ENCODE measurements at regions not wholly inside any gene's neighbourhood (a gene's known extent, or its start where the extent isn't known, plus 50 kb on each side); places are given as distances from the start of the nearest gene placed in this dataset.

DNA sequence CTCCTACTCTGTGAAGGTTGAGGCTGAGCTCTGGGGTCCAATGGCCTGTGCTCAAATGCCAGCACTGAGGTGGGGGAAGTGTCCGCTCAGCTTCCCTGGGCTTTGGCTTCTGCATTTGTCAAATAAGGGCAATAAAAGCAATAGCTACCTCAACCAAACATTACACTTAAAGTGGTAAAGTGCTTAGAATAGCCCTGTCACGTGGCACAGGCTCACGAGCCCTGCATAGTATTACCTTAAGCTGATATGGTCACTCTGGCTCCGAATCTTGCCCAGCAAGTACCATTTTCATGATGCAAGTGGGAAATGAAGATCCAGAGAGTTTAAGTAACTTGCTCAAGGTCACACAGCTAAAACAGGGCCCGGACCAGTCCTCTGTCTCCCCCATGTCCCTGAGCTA lies 451.1 kb upstream of the ZMIZ1 start:
- Mint-ChIP-seq H3K9me3 (ENCODE audit: insufficient read depth) (no peaks in the 10 kb centered on the region), H3K27me3 (peaks cover 32% of the 10 kb centered on the region), H3K27ac (no peak overlapping the region), H3K4me1 (no peaks in the 10 kb centered on the region), H3K4me3 (no peak overlapping the region)
- Histone ChIP-seq H3K4me3 (ENCODE audit: control extremely low read depth in 1 of 5, extremely low read depth in 1 of 5, insufficient read depth in 1 of 5, low read depth in 2 of 5, low read length in 4 of 5) (no peak overlapping the region), H3K79me2 (ENCODE audit: control insufficient read depth, insufficient read depth, low read length) (no peaks in the 10 kb centered on the region), H3K9me3 (ENCODE audit: control extremely low read depth in 1 of 3, control insufficient read depth in 2 of 3, insufficient read depth in 1 of 3, low read length in 2 of 3) (no peaks in the 10 kb centered on the region), H3K4me1 (ENCODE audit: control insufficient read depth in 2 of 2, insufficient read depth in 2 of 2, low read length in 2 of 2) (no peaks in the 10 kb centered on the region), H4K20me1 (ENCODE audit: control insufficient read depth, insufficient read depth, low read length, poor library complexity, severe bottlenecking) (no peaks in the 10 kb centered on the region), H3K9ac (ENCODE audit: low read length) (no peak overlapping the region), H3K4me2 (replicated peaks; ENCODE audit: low read depth, low read length, poor library complexity, severe bottlenecking) (no peak overlapping the region), H3K36me3 (replicated peaks in 1 of 2; ENCODE audit: control extremely low read depth in 1 of 2, control insufficient read depth in 1 of 2, extremely low read depth in 1 of 2, insufficient read depth in 2 of 2, low read length in 1 of 2) (no peaks in the 10 kb centered on the region), H3K27ac (ENCODE audit: low read length in 2 of 2) (no peak overlapping the region), H2AFZ (ENCODE audit: insufficient read depth, low read depth, low read length, poor library complexity, severe bottlenecking) (no peak overlapping the region), H3K27me3 (replicated peaks in 1 of 4; ENCODE audit: control extremely low read depth in 1 of 4, control insufficient read depth in 3 of 4, insufficient read depth in 4 of 4, low read length in 3 of 4) (no peaks in the 10 kb centered on the region)
- no peak for DNase-seq
- ChIA-PET CTCF (no interaction called here), POLR2A (no interaction called here)
- WGBS (ENCODE audit: insufficient coverage): 93% methylated on average over 3 of the region's 5 CpGs
- TF ChIP-seq EZH2 (IDR thresholded peaks at IDR 0.05; ENCODE audit: borderline replicate concordance, insufficient read depth, low read depth, low read length, poor library complexity, severe bottlenecking): no peak
- TF ChIP-seq, protein P1, sequence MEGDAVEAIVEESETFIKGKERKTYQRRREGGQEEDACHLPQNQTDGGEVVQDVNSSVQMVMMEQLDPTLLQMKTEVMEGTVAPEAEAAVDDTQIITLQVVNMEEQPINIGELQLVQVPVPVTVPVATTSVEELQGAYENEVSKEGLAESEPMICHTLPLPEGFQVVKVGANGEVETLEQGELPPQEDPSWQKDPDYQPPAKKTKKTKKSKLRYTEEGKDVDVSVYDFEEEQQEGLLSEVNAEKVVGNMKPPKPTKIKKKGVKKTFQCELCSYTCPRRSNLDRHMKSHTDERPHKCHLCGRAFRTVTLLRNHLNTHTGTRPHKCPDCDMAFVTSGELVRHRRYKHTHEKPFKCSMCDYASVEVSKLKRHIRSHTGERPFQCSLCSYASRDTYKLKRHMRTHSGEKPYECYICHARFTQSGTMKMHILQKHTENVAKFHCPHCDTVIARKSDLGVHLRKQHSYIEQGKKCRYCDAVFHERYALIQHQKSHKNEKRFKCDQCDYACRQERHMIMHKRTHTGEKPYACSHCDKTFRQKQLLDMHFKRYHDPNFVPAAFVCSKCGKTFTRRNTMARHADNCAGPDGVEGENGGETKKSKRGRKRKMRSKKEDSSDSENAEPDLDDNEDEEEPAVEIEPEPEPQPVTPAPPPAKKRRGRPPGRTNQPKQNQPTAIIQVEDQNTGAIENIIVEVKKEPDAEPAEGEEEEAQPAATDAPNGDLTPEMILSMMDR (IDR thresholded peaks at IDR 0.05): no peak
- intact Hi-C loops (cut with micrococcal nuclease): no loop called here
- ATAC-seq (ENCODE audit: low read depth): no peak

DNA sequence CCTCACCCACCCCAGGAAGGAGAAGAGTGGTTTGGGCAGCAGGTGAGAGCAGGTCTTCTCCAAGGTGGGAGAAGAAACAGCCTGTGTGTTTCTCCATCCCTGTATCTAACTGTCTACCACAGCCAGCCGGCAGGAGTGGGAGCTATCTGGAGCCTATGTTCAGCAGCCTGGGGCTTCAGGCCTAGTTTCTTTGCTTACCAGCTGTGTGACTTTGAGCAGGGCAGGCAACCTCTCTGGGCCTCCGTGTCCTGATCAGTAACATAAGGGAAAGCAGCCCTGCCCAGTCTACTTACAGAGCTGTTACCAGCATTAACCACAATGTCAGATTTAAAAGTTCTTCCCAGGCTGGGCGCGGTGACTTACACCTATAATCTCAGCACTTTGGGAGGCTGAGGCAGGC lies 450.7 kb upstream of the ZMIZ1 start:
- ATAC-seq (ENCODE audit: low read depth): no peak
- Histone ChIP-seq H3K4me2 (replicated peaks; ENCODE audit: low read depth, low read length, poor library complexity, severe bottlenecking) (no peak overlapping the region), H3K27ac (ENCODE audit: low read length in 2 of 2) (no peak overlapping the region), H3K4me1 (ENCODE audit: control insufficient read depth in 2 of 2, insufficient read depth in 2 of 2, low read length in 2 of 2) (no peaks in the 10 kb centered on the region), H3K79me2 (ENCODE audit: control insufficient read depth, insufficient read depth, low read length) (no peaks in the 10 kb centered on the region), H3K27me3 (replicated peaks in 1 of 4; ENCODE audit: control extremely low read depth in 1 of 4, control insufficient read depth in 3 of 4, insufficient read depth in 4 of 4, low read length in 3 of 4) (no peaks in the 10 kb centered on the region), H2AFZ (ENCODE audit: insufficient read depth, low read depth, low read length, poor library complexity, severe bottlenecking) (no peak overlapping the region), H3K36me3 (replicated peaks in 1 of 2; ENCODE audit: control extremely low read depth in 1 of 2, control insufficient read depth in 1 of 2, extremely low read depth in 1 of 2, insufficient read depth in 2 of 2, low read length in 1 of 2) (no peaks in the 10 kb centered on the region), H4K20me1 (ENCODE audit: control insufficient read depth, insufficient read depth, low read length, poor library complexity, severe bottlenecking) (no peaks in the 10 kb centered on the region), H3K4me3 (ENCODE audit: control extremely low read depth in 1 of 5, extremely low read depth in 1 of 5, insufficient read depth in 1 of 5, low read depth in 2 of 5, low read length in 4 of 5) (no peak overlapping the region), H3K9ac (ENCODE audit: low read length) (no peak overlapping the region), H3K9me3 (ENCODE audit: control extremely low read depth in 1 of 3, control insufficient read depth in 2 of 3, insufficient read depth in 1 of 3, low read length in 2 of 3) (no peaks in the 10 kb centered on the region)
- no peak for TF ChIP-seq EZH2 (IDR thresholded peaks at IDR 0.05; ENCODE audit: borderline replicate concordance, insufficient read depth, low read depth, low read length, poor library complexity, severe bottlenecking)
- TF ChIP-seq, protein P1 (IDR thresholded peaks at IDR 0.05): no peak
- ChIA-PET CTCF (no interaction called here), POLR2A (no interaction called here)
- 95% methylated on average over 2 of the region's 4 CpGs for WGBS (ENCODE audit: insufficient coverage)
- H3K9me3 Mint-ChIP-seq (ENCODE audit: insufficient read depth): no peaks in the 10 kb centered on the region
- H3K27me3 Mint-ChIP-seq: peaks cover 34% of the 10 kb centered on the region
- H3K4me1 Mint-ChIP-seq: no peaks in the 10 kb centered on the region
- H3K27ac Mint-ChIP-seq: no peak overlapping the region
- intact Hi-C loops (cut with micrococcal nuclease): no loop called here
- no peak overlapping the region for H3K4me3 Mint-ChIP-seq
- DNase-seq: no peak
